ENCODE measurements at regions not wholly inside any gene's neighbourhood (a gene's known extent, or its start where the extent isn't known, plus 50 kb on each side); places are given as distances from the start of the nearest gene placed in this dataset.

GRCh38 chr9:21607576-21607975 is 125.5 kb upstream of the IFNE start:
- Histone ChIP-seq H3K4me3 (no peak overlapping the region), H3K36me3 (no peaks in the 10 kb centered on the region), H3K9me3 (no peaks in the 10 kb centered on the region), H3K27me3 (replicated peaks; ENCODE audit: insufficient read depth) (no peaks in the 10 kb centered on the region), H3K27ac (no peak overlapping the region), H3K4me1 (replicated peaks) (no peaks in the 10 kb centered on the region)
- no peak for DNase-seq (ENCODE audit: low spot score)
- 74% methylated on average over 2 of the region's 2 CpGs for WGBS
- intact Hi-C loops (cut with DNase I) = no loop called here
- TF ChIP-seq CTCF (IDR thresholded peaks at IDR 0.05) = no peak
- no peak for TF ChIP-seq POLR2AphosphoS5 (IDR thresholded peaks at IDR 0.05)
- TF ChIP-seq POLR2A (IDR thresholded peaks at IDR 0.05) = no peak

GRCh38 chr9:21608200-21608599 is 126.1 kb upstream of the IFNE start:
- WGBS = 84% methylated on average over 5 of the region's 5 CpGs
- no peak for TF ChIP-seq CTCF (IDR thresholded peaks at IDR 0.05)
- TF ChIP-seq POLR2AphosphoS5 (IDR thresholded peaks at IDR 0.05) = no peak
- TF ChIP-seq POLR2A (IDR thresholded peaks at IDR 0.05) = no peak
- Histone ChIP-seq H3K9me3 (no peaks in the 10 kb centered on the region), H3K27me3 (replicated peaks; ENCODE audit: insufficient read depth) (no peaks in the 10 kb centered on the region), H3K4me1 (replicated peaks) (no peaks in the 10 kb centered on the region), H3K27ac (no peak overlapping the region), H3K36me3 (no peaks in the 10 kb centered on the region), H3K4me3 (no peak overlapping the region)
- no peak for DNase-seq (ENCODE audit: low spot score)
- intact Hi-C loops (cut with DNase I) = no loop called here

GRCh38 chr9:21609506-21609905 is 127.4 kb upstream of the IFNE start:
- no peak for TF ChIP-seq CTCF (IDR thresholded peaks at IDR 0.05)
- no peak for TF ChIP-seq POLR2A (IDR thresholded peaks at IDR 0.05)
- TF ChIP-seq POLR2AphosphoS5 (IDR thresholded peaks at IDR 0.05) = no peak
- no peaks in the 10 kb centered on the region for H3K4me1 ChIP-seq (replicated peaks)
- WGBS = 60% methylated on average over 1 of the region's 1 CpG
- intact Hi-C loops (cut with DNase I) = no loop called here
- no peak for DNase-seq (ENCODE audit: low spot score)
- H3K27me3 ChIP-seq (replicated peaks; ENCODE audit: insufficient read depth) = no peaks in the 10 kb centered on the region
- no peak overlapping the region for H3K27ac ChIP-seq
- H3K36me3 ChIP-seq = no peaks in the 10 kb centered on the region
- H3K9me3 ChIP-seq = no peaks in the 10 kb centered on the region
- H3K4me3 ChIP-seq = no peak overlapping the region

- no peaks in the 10 kb centered on the region for H3K4me1 ChIP-seq (replicated peaks)
- no peak for TF ChIP-seq POLR2A (IDR thresholded peaks at IDR 0.05)
- no peak for TF ChIP-seq POLR2AphosphoS5 (IDR thresholded peaks at IDR 0.05)
- no peak for TF ChIP-seq CTCF (IDR thresholded peaks at IDR 0.05)
- no peak overlapping the region for H3K27ac ChIP-seq
- no peak for DNase-seq (ENCODE audit: low spot score)
- H3K36me3 ChIP-seq = no peaks in the 10 kb centered on the region
- no peaks in the 10 kb centered on the region for H3K9me3 ChIP-seq
- intact Hi-C loops (cut with DNase I) = no loop called here
- no peaks in the 10 kb centered on the region for H3K27me3 ChIP-seq (replicated peaks; ENCODE audit: insufficient read depth)
- H3K4me3 ChIP-seq = no peak overlapping the region
- 83% methylated on average over 1 of the region's 1 CpG for WGBS
Observed at GRCh38 chr9:21611891-21612290, 129.8 kb upstream of the IFNE start.

- H3K36me3 ChIP-seq = no peaks in the 10 kb centered on the region
- no peaks in the 10 kb centered on the region for H3K27me3 ChIP-seq (replicated peaks; ENCODE audit: insufficient read depth)
- H3K4me1 ChIP-seq (replicated peaks) = no peaks in the 10 kb centered on the region
- no peaks in the 10 kb centered on the region for H3K9me3 ChIP-seq
- no peak overlapping the region for H3K27ac ChIP-seq
- TF ChIP-seq POLR2AphosphoS5 (IDR thresholded peaks at IDR 0.05) = no peak
- no peak for TF ChIP-seq CTCF (IDR thresholded peaks at IDR 0.05)
- no peak for TF ChIP-seq POLR2A (IDR thresholded peaks at IDR 0.05)
- intact Hi-C loops (cut with DNase I) = no loop called here
- H3K4me3 ChIP-seq = no peak overlapping the region
- no peak for DNase-seq (ENCODE audit: low spot score)
- WGBS = 50% methylated on average over 1 of the region's 1 CpG
Observed at GRCh38 chr9:21615018-21615417, 132.9 kb upstream of the IFNE start.
